ENCODE measurements at regions not wholly inside any gene's neighbourhood (a gene's known extent, or its start where the extent isn't known, plus 50 kb on each side); places are given as distances from the start of the nearest gene placed in this dataset.
"Not testable (repeated sequence)": the region's sequence is repeated elsewhere in the genome, so short reads cannot be mapped to it uniquely, and the experiment has no call there.

GRCh38 chr7:24052572-24053260, 231.3 kb upstream of the NPY start:
- DNase-seq (ENCODE audit: low read depth in 2 of 2): no peak

- DNase-seq (ENCODE audit: low read depth in 2 of 2): no peak
Measured at GRCh38 chr7:24054236-24054635, 229.8 kb upstream of the NPY start.

- DNase-seq (ENCODE audit: low read depth in 2 of 2): no peak
Measured at GRCh38 chr7:24057243-24057642, 226.7 kb upstream of the NPY start.

GRCh38 chr7:24058953-24059352, 225.0 kb upstream of the NPY start:
- no peak for DNase-seq (ENCODE audit: low read depth in 2 of 2)

GRCh38 chr7:24059775-24060174, 224.2 kb upstream of the NPY start:
- no peak for DNase-seq (ENCODE audit: low read depth in 2 of 2)

GRCh38 chr7:24063721-24064120, 220.3 kb upstream of the NPY start:
- no peak for DNase-seq (ENCODE audit: low read depth in 2 of 2)

GRCh38 chr7:24069751-24070150, 214.2 kb upstream of the NPY start:
- no peak for DNase-seq (ENCODE audit: low read depth in 2 of 2)

- no peak for DNase-seq (ENCODE audit: low read depth in 2 of 2)
Measured at GRCh38 chr7:24073651-24074420, 210.2 kb upstream of the NPY start.

GRCh38 chr7:24075426-24075810, 208.6 kb upstream of the NPY start:
- no peak for DNase-seq (ENCODE audit: low read depth in 2 of 2)

GRCh38 chr7:24082826-24083225, 201.2 kb upstream of the NPY start:
- DNase-seq (ENCODE audit: low read depth in 2 of 2): no peak

- DNase-seq (ENCODE audit: low read depth in 2 of 2): no peak
Measured at GRCh38 chr7:24102988-24103387, 181.0 kb upstream of the NPY start.

- no peak for DNase-seq (ENCODE audit: low read depth in 2 of 2)
Measured at GRCh38 chr7:24108906-24109376, 175.0 kb upstream of the NPY start.

GRCh38 chr7:24110056-24110455, 173.9 kb upstream of the NPY start:
- DNase-seq (ENCODE audit: low read depth in 2 of 2): no peak

- no peak for DNase-seq (ENCODE audit: low read depth in 2 of 2)
Measured at GRCh38 chr7:24113506-24113905, 170.5 kb upstream of the NPY start.

- no peak for DNase-seq (ENCODE audit: low read depth in 2 of 2)
Measured at GRCh38 chr7:24115661-24116060, 168.3 kb upstream of the NPY start.

- DNase-seq (ENCODE audit: low read depth in 2 of 2): not testable (repeated sequence)
Measured at GRCh38 chr7:24117903-24118499, 166.0 kb upstream of the NPY start.

GRCh38 chr7:24119852-24120251, 164.1 kb upstream of the NPY start:
- DNase-seq (ENCODE audit: low read depth in 2 of 2): no peak

GRCh38 chr7:24123076-24123475, 160.9 kb upstream of the NPY start:
- no peak for DNase-seq (ENCODE audit: low read depth in 2 of 2)

- DNase-seq (ENCODE audit: low read depth in 2 of 2): no peak
Measured at GRCh38 chr7:24125765-24126164, 158.2 kb upstream of the NPY start.

GRCh38 chr7:24127930-24128329, 156.1 kb upstream of the NPY start:
- no peak for DNase-seq (ENCODE audit: low read depth in 2 of 2)

GRCh38 chr7:24129597-24129996, 154.4 kb upstream of the NPY start:
- DNase-seq (ENCODE audit: low read depth in 2 of 2): no peak

GRCh38 chr7:24130631-24131030, 153.4 kb upstream of the NPY start:
- no peak for DNase-seq (ENCODE audit: low read depth in 2 of 2)

GRCh38 chr7:24133691-24134090, 150.3 kb upstream of the NPY start:
- no peak for DNase-seq (ENCODE audit: low read depth in 2 of 2)
